HCT116 (cell line): ENCODE measurements at regions not wholly inside any gene's neighbourhood (a gene's known extent, or its start where the extent isn't known, plus 50 kb on each side); places are given as distances from the start of the nearest gene placed in this dataset.

Experiments used
- ATAC-seq: fragments of 200-7000 bp; cut with Tn5 transposase; 2 replicates; pipeline ENCODE4 v1.9.1; 2020; ENCODE audit warnings: mild to moderate bottlenecking, moderate library complexity
- BruUV-seq: library from RNA; stranded (reverse); fragments of 400-500 nt; replicated peaks from 2 replicates; lab custom pipeline; 2021; lab: Mats Ljungman, UMichigan
- CTCF ChIA-PET: fragments of 300-600 bp; sonication (Branson Sonifier 250); formaldehyde crosslinking; loops from one replicate; lab custom pipeline; 2021; ENCODE audit warnings: antibody characterized with exemption; lab: Charles Lee
- POLR2A ChIA-PET: fragments of 300-600, 350-600 bp; sonication (Branson Sonifier 250); formaldehyde crosslinking; loops from one replicate; lab custom pipeline; 2021; ENCODE audit warnings: antibody characterized with exemption; lab: Charles Lee
- RAD21 ChIA-PET, 2 experiments: fragments of 300-600 bp; sonication (Branson Sonifier 250); formaldehyde crosslinking; loops; one replicate each; lab custom pipeline; 2023; ENCODE audit warnings: low total read pairs in 2 of 2; ENCODE audit not compliant: uncharacterized antibody in 2 of 2, unreplicated experiment in 2 of 2, low non-redundant PET in 1 of 2; lab: Charles Lee
- DNase-seq: peaks from one replicate; pipeline ENCODE4 v3.0.0-alpha.2; 2010; ENCODE audit warnings: low read depth, low spot score
- H2AFZ ChIP-seq: fragments of 200-600 bp; shearing (Covaris generic), sonication (generic); 2 replicates; pipeline ENCODE4 v1.6.1; 2017; ENCODE audit warnings: low read depth, mixed run types, mixed read lengths, antibody characterized with exemption, low read length; ENCODE audit not compliant: poor library complexity, severe bottlenecking
- H3K27ac ChIP-seq: 2 replicates; pipeline ENCODE4 v1.5.1; 2012; ENCODE audit warnings: low read depth, low read length
- H3K27me3 ChIP-seq: fragments of 200-600 bp; sonication (generic); 2 replicates; pipeline ENCODE4 v1.6.1; 2016; ENCODE audit warnings: mixed run types, low read length, mixed read lengths; ENCODE audit not compliant: insufficient read depth
- H3K36me3 ChIP-seq, 2 experiments: fragments of 200-500 bp in 1 of 2; fragments of 200-600 bp in 1 of 2; sonication (Bioruptor generic) in 1 of 2; sonication (generic) in 1 of 2; 2 replicates each; pipeline versions ENCODE4 v1.5.1 to v1.6.1; 2014 to 2016; ENCODE audit warnings: low read length in 2 of 2, inconsistent platforms in 1 of 2, mixed read lengths in 1 of 2, mixed run types in 1 of 2; ENCODE audit not compliant: insufficient read depth in 2 of 2, control insufficient read depth in 1 of 2
- H3K4me1 ChIP-seq, 2 experiments: fragments of 200-600 bp in 1 of 2; sonication (generic) in 1 of 2; 2 replicates each; pipeline versions ENCODE4 v1.5.1 to v1.6.1; 2012 to 2017; ENCODE audit warnings: low read length in 2 of 2, inconsistent platforms in 1 of 2, mild to moderate bottlenecking in 1 of 2, mixed read lengths in 1 of 2, mixed run types in 1 of 2, moderate library complexity in 1 of 2; ENCODE audit not compliant: insufficient read depth in 2 of 2, control insufficient read depth in 1 of 2
- H3K4me2 ChIP-seq: fragments of 200-600 bp; sonication (generic); 2 replicates; pipeline ENCODE4 v1.6.1; 2017; ENCODE audit warnings: mixed run types, low read length, mixed read lengths
- H3K4me3 ChIP-seq, 2 experiments: fragments of 200-600 bp in 1 of 2; sonication (generic) in 1 of 2; replicated peaks in 1 of 2; 2 replicates each; pipeline ENCODE4 v1.5.1; 2011 to 2016; ENCODE audit warnings: low read length in 2 of 2, control low read depth in 1 of 2, low read depth in 1 of 2, mild to moderate bottlenecking in 1 of 2, mixed read lengths in 1 of 2, mixed run types in 1 of 2
- H3K79me2 ChIP-seq: fragments of 200-600 bp; sonication (generic); 2 replicates; pipeline ENCODE4 v1.6.1; 2017; ENCODE audit warnings: mild to moderate bottlenecking, mixed run types, low read length, moderate library complexity, mixed read lengths; ENCODE audit not compliant: insufficient read depth
- H3K9ac ChIP-seq: fragments of 200-600 bp; sonication (generic); 2 replicates; pipeline ENCODE4 v1.6.1; 2016; ENCODE audit warnings: low read length, mixed read lengths
- H3K9me2 ChIP-seq: fragments of 200-600 bp; sonication (generic), shearing (Covaris generic); 2 replicates; pipeline ENCODE4 v1.6.1; 2017; ENCODE audit warnings: mixed run types, mild to moderate bottlenecking, moderate library complexity; ENCODE audit not compliant: insufficient read depth
- H3K9me3 ChIP-seq, 2 experiments: fragments of 200-500 bp in 1 of 2; fragments of 200-600 bp in 1 of 2; sonication (Bioruptor generic) in 1 of 2; sonication (generic) in 1 of 2; 2 replicates each; pipeline ENCODE4 v1.6.1; 2014 to 2017; ENCODE audit warnings: low read length in 2 of 2, mixed read lengths in 2 of 2, inconsistent platforms in 1 of 2, low read depth in 1 of 2, mild to moderate bottlenecking in 1 of 2, mixed run types in 1 of 2, moderate library complexity in 1 of 2; ENCODE audit not compliant: control insufficient read depth in 1 of 2, insufficient read depth in 1 of 2
- H4K20me1 ChIP-seq: fragments of 200-600 bp; sonication (generic), shearing (Covaris generic); 2 replicates; pipeline ENCODE4 v1.6.1; 2017; ENCODE audit warnings: mixed run types, mild to moderate bottlenecking, moderate library complexity; ENCODE audit not compliant: insufficient read depth
- CEBPB ChIP-seq: IDR thresholded peaks from 2 replicates; pipeline ENCODE4 v1.6.1; 2012; ENCODE audit warnings: low read depth
- EZH2phosphoT487 ChIP-seq: fragments of 200-600 bp; IDR thresholded peaks from 2 replicates; pipeline ENCODE4 v1.6.1; 2018; ENCODE audit warnings: antibody characterized with exemption, borderline replicate concordance
- POLR2A ChIP-seq: IDR thresholded peaks from 2 replicates; pipeline ENCODE4 v1.7.0; 2011; ENCODE audit warnings: borderline replicate concordance; ENCODE audit not compliant: insufficient read depth, insufficient read length; ENCODE audit errors: extremely low read depth
- RAD21 ChIP-seq: IDR thresholded peaks from 2 replicates; pipeline ENCODE4 v1.6.1; 2012; ENCODE audit warnings: low read depth, mild to moderate bottlenecking
- REST ChIP-seq: IDR thresholded peaks from 2 replicates; pipeline ENCODE4 v1.6.1; 2012; ENCODE audit warnings: low read depth
- SIN3A ChIP-seq: IDR thresholded peaks from 2 replicates; pipeline ENCODE4 v1.6.1; 2012; ENCODE audit warnings: low read depth
- SP1 ChIP-seq: IDR thresholded peaks from 2 replicates; pipeline ENCODE4 v1.6.1; 2012; ENCODE audit warnings: low read depth
- SRF ChIP-seq: IDR thresholded peaks from 2 replicates; pipeline ENCODE4 v1.6.1; 2012; ENCODE audit warnings: low read depth
- YY1 ChIP-seq: IDR thresholded peaks from 2 replicates; pipeline ENCODE4 v1.6.1; 2011; ENCODE audit warnings: low read length, low read depth, moderate library complexity, mild to moderate bottlenecking; ENCODE audit not compliant: insufficient replicate concordance; ENCODE audit errors: extremely low read depth
- intact Hi-C: fragments of 100-400 bp; cut with micrococcal nuclease; formaldehyde crosslinking; loops from 2 replicates; pipeline ENCODE4 v1.10.0; 2022

- Histone ChIP-seq H3K4me2 (no peak overlapping the region), H3K27me3 (no peaks in the 10 kb centered on the region), H4K20me1 (peaks cover 12% of the 10 kb centered on the region; the same call in 1 of the 2 replicates), H3K27ac (no peak overlapping the region), H3K36me3 (peaks cover 3 to 7% of the 10 kb centered on the region in 2 experiments; a peak in 2 of 4 replicates), H3K4me1 (peaks cover 0 to 4% of the 10 kb centered on the region in 2 experiments; a peak in 1 of 4 replicates), H3K4me3 (no peak overlapping the region), H3K9me3 (no peaks in the 10 kb centered on the region), H3K79me2 (peaks cover 46% of the 10 kb centered on the region), H3K9me2 (no peaks in the 10 kb centered on the region), H2AFZ (no peak overlapping the region), H3K9ac (no peak overlapping the region)
- ATAC-seq (no peak), DNase-seq (no peak)
- BruUV-seq = TSS peak; percentile 18
- TF ChIP-seq SP1 = no peak
- no peak for TF ChIP-seq RAD21
- no peak for TF ChIP-seq SIN3A
- no peak for TF ChIP-seq SRF
- TF ChIP-seq EZH2phosphoT487 = no peak
- TF ChIP-seq REST = no peak
- no peak for TF ChIP-seq CEBPB
- TF ChIP-seq POLR2A = no peak
- TF ChIP-seq YY1 = no peak
- POLR2A ChIA-PET = no interaction called here
- intact Hi-C loops = no loop called here
- CTCF ChIA-PET = no interaction called here
- RAD21 ChIA-PET = no interaction called here
Measured at GRCh38 chr3:72378287-72378686, 470.0 kb downstream of the SHQ1 start.
